Activated T-cell treated with anti-CD3 and anti-CD28 coated beads, Interleukin-2, amount 50 U/mL, for 72 hours (primary cell): ENCODE measurements at regions not wholly inside any gene's neighbourhood (a gene's known extent, or its start where the extent isn't known, plus 50 kb on each side); places are given as distances from the start of the nearest gene placed in this dataset.
A peak's percentile ranks its signal among the peaks of the same experiment; 100 is the strongest.

Experiments
- ATAC-seq, 2 donors: fragments of 150-1000 bp; cut with Tn5 transposase; replicated peaks in 1 of 2; 2 replicates each; pipeline ENCODE4 v1.10.0; 2021; ENCODE audit warnings: moderate library complexity in 2 of 2, mild to moderate bottlenecking in 1 of 2
- DNase-seq, 2 donors: peaks; one replicate each; pipeline ENCODE4 v3.0.0; 2021 to 2022; ENCODE audit warnings: mixed read lengths in 1 of 2
- H3K27ac Mint-ChIP-seq: one replicate; pipeline ENCODE4 v1.8.0; 2022; ENCODE audit warnings: mild to moderate bottlenecking, moderate library complexity, mixed read lengths
- H3K27me3 Mint-ChIP-seq: one replicate; pipeline ENCODE4 v1.8.0; 2022; ENCODE audit warnings: low read depth, mixed read lengths
- H3K36me3 Mint-ChIP-seq, 2 donors: one replicate each; pipeline ENCODE4 v1.8.0; 2022; ENCODE audit warnings: mixed read lengths in 2 of 2, mild to moderate bottlenecking in 1 of 2; ENCODE audit not compliant: insufficient read depth in 2 of 2
- H3K4me1 Mint-ChIP-seq: one replicate; pipeline ENCODE4 v1.8.0; 2022; ENCODE audit warnings: low read depth, mixed read lengths
- H3K4me3 Mint-ChIP-seq, 2 donors: one replicate each; pipeline ENCODE4 v1.8.0; 2022; ENCODE audit warnings: mild to moderate bottlenecking in 2 of 2, mixed read lengths in 2 of 2, moderate library complexity in 2 of 2
- H3K9me3 Mint-ChIP-seq, 2 donors: one replicate each; pipeline ENCODE4 v1.8.0; 2022; ENCODE audit warnings: mixed read lengths in 2 of 2

DNA sequence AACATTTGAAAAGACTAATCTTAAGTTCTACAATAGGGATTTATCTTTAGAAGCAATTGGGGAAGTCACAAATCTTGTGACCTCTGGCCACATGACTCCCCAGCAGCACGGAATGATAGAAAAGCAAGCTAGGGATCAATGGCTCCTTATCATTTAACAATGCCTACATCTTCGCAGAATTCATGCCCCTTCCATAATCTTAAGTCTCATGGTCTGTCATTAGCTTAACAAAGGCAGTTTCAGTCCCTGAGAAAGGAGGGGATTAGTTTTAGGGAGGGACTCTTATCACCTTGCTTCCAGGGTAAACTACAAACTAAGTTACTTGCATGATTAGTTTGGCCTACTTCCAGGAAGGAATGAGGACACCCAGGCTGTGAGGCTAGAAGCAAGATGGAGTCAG is 486.0 kb downstream of the RMST start:
- H3K4me3 Mint-ChIP-seq: no peak overlapping the region
- peaks cover 6 to 10% of the 10 kb centered on the region in 2 donors for H3K9me3 Mint-ChIP-seq
- H3K36me3 Mint-ChIP-seq: peaks cover 0 to 1% of the 10 kb centered on the region in 2 donors
- ATAC-seq (no peak), DNase-seq (no peak)
- H3K27me3 Mint-ChIP-seq: no peaks in the 10 kb centered on the region
- no peak overlapping the region for H3K27ac Mint-ChIP-seq
- H3K4me1 Mint-ChIP-seq: no peaks in the 10 kb centered on the region

DNA sequence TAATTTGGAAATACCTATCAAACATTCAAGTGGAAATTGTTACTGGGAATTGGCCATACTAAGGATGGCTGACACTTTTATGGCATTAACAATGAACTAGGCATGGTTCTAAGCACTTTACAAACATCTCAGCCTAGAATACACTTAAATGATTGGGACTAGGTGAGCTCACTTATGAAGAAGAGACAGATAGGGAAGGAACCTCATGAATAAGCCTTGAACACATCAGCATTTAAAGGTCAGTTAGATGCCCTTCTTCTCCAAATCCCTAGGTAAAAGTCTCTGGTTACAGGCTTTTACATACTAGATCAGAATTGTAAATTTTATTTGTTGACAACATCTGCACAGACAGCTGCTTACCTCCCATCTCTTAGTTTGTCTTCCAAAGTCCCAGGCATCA is 488.6 kb downstream of the RMST start:
- Mint-ChIP-seq H3K4me1 (no peaks in the 10 kb centered on the region), H3K36me3 (peaks cover 0 to 1% of the 10 kb centered on the region in 2 donors), H3K4me3 (no peak overlapping the region), H3K27ac (no peak overlapping the region), H3K9me3 (peaks cover 14 to 15% of the 10 kb centered on the region in 2 donors), H3K27me3 (no peaks in the 10 kb centered on the region)
- DNase-seq (no peak), ATAC-seq (no peak)

GRCh38 chr12:97951717-97952116 is 489.1 kb downstream of the RMST start:
- Mint-ChIP-seq H3K27me3 (no peaks in the 10 kb centered on the region), H3K9me3 (peaks cover 19% of the 10 kb centered on the region in 2 donors), H3K27ac (no peak overlapping the region), H3K36me3 (peaks cover 0 to 3% of the 10 kb centered on the region in 2 donors), H3K4me1 (no peaks in the 10 kb centered on the region), H3K4me3 (no peak overlapping the region)
- no peak for DNase-seq
- no peak for ATAC-seq

GRCh38 chr12:97957109-97957508 is 494.5 kb downstream of the RMST start:
- no peaks in the 10 kb centered on the region for H3K27me3 Mint-ChIP-seq
- DNase-seq (no peak), ATAC-seq (no peak)
- H3K9me3 Mint-ChIP-seq: peaks cover 8 to 13% of the 10 kb centered on the region in 2 donors
- no peaks in the 10 kb centered on the region for H3K4me1 Mint-ChIP-seq
- peaks cover 0 to 2% of the 10 kb centered on the region in 2 donors for H3K36me3 Mint-ChIP-seq
- no peak overlapping the region for H3K4me3 Mint-ChIP-seq
- no peak overlapping the region for H3K27ac Mint-ChIP-seq

DNA sequence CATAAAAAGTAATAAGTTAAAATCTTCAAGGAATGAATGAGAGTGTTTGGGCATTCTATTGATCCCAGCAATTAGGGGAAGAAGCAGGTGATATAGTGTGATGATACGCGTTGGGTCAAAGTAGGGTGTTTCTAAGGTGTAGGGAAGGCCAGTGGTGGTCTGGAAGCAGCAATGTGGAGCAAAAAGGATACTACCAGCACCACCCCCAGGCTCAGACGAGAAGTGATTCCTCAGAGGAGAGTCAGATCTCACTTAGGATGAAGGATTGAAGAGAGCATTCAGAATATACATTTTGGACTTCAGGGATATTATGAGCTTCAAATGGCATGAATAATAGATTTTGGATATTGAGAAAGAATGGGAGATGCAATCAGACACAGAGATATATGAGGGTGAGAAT is 497.6 kb downstream of the RMST start:
- H3K27ac Mint-ChIP-seq: no peak overlapping the region
- no peak overlapping the region for H3K4me3 Mint-ChIP-seq
- no peak for DNase-seq
- H3K9me3 Mint-ChIP-seq: peaks cover 8% of the 10 kb centered on the region in 2 donors
- no peak for ATAC-seq
- no peaks in the 10 kb centered on the region for H3K4me1 Mint-ChIP-seq
- no peaks in the 10 kb centered on the region for H3K27me3 Mint-ChIP-seq
- H3K36me3 Mint-ChIP-seq: peaks cover 0 to 2% of the 10 kb centered on the region in 2 donors

DNA sequence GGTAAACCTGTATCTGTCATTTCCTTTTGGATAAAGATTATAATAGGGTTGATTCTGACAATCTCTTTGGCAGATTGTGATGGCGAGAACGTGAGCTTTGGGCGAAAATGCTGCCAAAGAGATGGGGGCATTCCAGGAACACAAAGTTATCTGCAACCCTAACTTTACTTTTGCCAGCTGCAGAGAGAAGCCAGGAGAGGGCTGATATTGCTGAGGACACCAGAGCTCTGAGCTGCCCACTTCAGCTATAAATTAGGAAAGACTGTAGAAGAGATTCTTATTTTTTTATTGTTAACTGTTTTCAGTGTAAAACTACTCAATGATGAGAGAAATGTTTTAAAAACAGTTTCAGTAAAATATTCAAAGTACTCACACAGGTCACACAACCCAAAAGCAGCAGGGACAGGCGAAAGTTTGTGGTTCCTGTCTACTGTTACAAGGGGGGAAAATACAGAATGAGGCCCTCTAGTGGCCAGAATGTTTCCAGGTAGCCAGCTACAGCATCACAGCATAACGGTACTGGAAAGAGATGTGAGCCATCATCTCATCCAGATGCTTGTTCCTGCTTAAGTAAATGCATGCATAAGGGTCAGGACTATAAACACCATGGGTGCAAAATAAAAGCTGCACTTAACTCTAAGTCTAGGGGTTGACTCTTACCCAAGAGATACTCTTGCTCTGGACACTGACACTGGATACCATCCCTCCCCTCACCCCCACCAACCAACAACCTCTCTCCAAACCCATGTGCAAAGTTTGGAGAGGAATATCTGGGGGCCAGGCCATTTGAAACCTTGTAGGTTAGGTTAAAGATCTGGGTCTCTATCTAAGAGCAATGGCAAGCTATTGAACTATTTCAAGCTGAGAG is 498.4 kb downstream of the RMST start:
- Mint-ChIP-seq H3K27ac (no peak overlapping the region), H3K4me3 (no peak overlapping the region), H3K36me3 (peaks cover 0 to 2% of the 10 kb centered on the region in 2 donors), H3K9me3 (peaks cover 6% of the 10 kb centered on the region in 2 donors), H3K4me1 (no peaks in the 10 kb centered on the region), H3K27me3 (no peaks in the 10 kb centered on the region)
- ATAC-seq: peak; percentile 43 to 53
- DNase-seq: peak; percentile 2 to 18

- H3K27ac Mint-ChIP-seq: no peak overlapping the region
- H3K9me3 Mint-ChIP-seq: no peaks in the 10 kb centered on the region
- DNase-seq: no peak
- no peak overlapping the region for H3K4me3 Mint-ChIP-seq
- H3K4me1 Mint-ChIP-seq: no peaks in the 10 kb centered on the region
- no peak for ATAC-seq
- H3K27me3 Mint-ChIP-seq: no peaks in the 10 kb centered on the region
- no peaks in the 10 kb centered on the region for H3K36me3 Mint-ChIP-seq
These were observed 505.2 kb downstream of the RMST start for GRCh38 chr12:97967831-97968230.

GRCh38 chr12:97968641-97969197 is 506.1 kb downstream of the RMST start:
- no peak overlapping the region for H3K4me3 Mint-ChIP-seq
- DNase-seq (no peak), ATAC-seq (no peak)
- H3K4me1 Mint-ChIP-seq: no peaks in the 10 kb centered on the region
- H3K27ac Mint-ChIP-seq: no peak overlapping the region
- no peaks in the 10 kb centered on the region for H3K9me3 Mint-ChIP-seq
- H3K27me3 Mint-ChIP-seq: no peaks in the 10 kb centered on the region
- H3K36me3 Mint-ChIP-seq: no peaks in the 10 kb centered on the region

GRCh38 chr12:97977870-97978405 is 515.3 kb downstream of the RMST start:
- DNase-seq (no peak), ATAC-seq (no peak)
- no peaks in the 10 kb centered on the region for H3K36me3 Mint-ChIP-seq
- H3K4me3 Mint-ChIP-seq: no peak overlapping the region
- H3K4me1 Mint-ChIP-seq: no peaks in the 10 kb centered on the region
- H3K27me3 Mint-ChIP-seq: no peaks in the 10 kb centered on the region
- no peaks in the 10 kb centered on the region for H3K9me3 Mint-ChIP-seq
- no peak overlapping the region for H3K27ac Mint-ChIP-seq

GRCh38 chr12:97982684-97983083 is 520.1 kb downstream of the RMST start:
- DNase-seq (no peak), ATAC-seq (no peak)
- no peak overlapping the region for H3K27ac Mint-ChIP-seq
- H3K36me3 Mint-ChIP-seq: no peaks in the 10 kb centered on the region
- no peaks in the 10 kb centered on the region for H3K27me3 Mint-ChIP-seq
- H3K9me3 Mint-ChIP-seq: no peaks in the 10 kb centered on the region
- H3K4me3 Mint-ChIP-seq: no peak overlapping the region
- H3K4me1 Mint-ChIP-seq: no peaks in the 10 kb centered on the region

DNA sequence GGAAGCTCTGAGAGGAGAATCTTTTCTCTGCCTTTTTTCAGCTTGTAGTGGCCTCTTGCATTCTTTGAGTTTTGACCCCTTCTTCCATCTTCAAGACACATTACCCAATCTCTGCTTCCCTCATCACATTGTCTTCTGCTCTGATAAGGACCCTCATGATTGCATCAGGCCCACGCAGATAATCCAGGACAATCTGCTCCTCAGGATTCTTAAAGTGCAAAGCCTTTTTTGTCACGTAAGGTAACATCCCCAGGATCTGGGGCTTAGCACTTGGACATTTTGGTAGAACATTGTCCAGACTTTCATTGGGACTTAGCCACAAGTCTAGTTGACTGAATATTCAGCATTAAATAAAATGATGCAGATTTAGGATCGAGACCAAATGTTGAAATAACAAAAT is 521.2 kb downstream of the RMST start:
- no peaks in the 10 kb centered on the region for H3K36me3 Mint-ChIP-seq
- no peaks in the 10 kb centered on the region for H3K27me3 Mint-ChIP-seq
- peaks cover 0 to 1% of the 10 kb centered on the region in 2 donors for H3K9me3 Mint-ChIP-seq
- no peak for ATAC-seq
- no peak overlapping the region for H3K4me3 Mint-ChIP-seq
- H3K27ac Mint-ChIP-seq: no peak overlapping the region
- H3K4me1 Mint-ChIP-seq: no peaks in the 10 kb centered on the region
- no peak for DNase-seq

DNA sequence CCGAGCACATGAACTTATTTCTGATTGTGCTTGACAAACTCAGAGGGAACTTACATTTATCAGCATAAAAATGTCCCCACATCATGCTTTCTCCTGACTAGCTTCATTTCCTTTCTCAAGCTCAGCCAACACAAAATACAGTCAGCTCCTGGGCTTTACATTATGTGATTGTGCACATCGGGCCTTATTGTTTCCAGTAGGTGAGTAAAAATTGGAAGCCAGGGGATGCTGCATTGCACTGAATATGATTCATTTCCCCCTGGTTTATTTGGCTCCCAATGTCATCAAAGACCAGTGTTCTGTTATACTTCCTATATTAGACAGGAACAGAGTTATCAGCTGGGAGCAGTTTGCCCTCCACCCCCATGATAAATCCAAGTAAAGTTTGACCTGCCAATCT is 521.8 kb downstream of the RMST start:
- H3K27ac Mint-ChIP-seq: no peak overlapping the region
- no peaks in the 10 kb centered on the region for H3K4me1 Mint-ChIP-seq
- no peaks in the 10 kb centered on the region for H3K27me3 Mint-ChIP-seq
- no peak for DNase-seq
- H3K9me3 Mint-ChIP-seq: peaks cover 0 to 1% of the 10 kb centered on the region in 2 donors
- no peak overlapping the region for H3K4me3 Mint-ChIP-seq
- H3K36me3 Mint-ChIP-seq: no peaks in the 10 kb centered on the region
- no peak for ATAC-seq

- Mint-ChIP-seq H3K4me3 (no peak overlapping the region), H3K9me3 (peaks cover 0 to 4% of the 10 kb centered on the region in 2 donors), H3K27me3 (no peaks in the 10 kb centered on the region), H3K36me3 (no peaks in the 10 kb centered on the region), H3K4me1 (no peaks in the 10 kb centered on the region), H3K27ac (no peak overlapping the region)
- DNase-seq (no peak), ATAC-seq (no peak)
These were observed 522.5 kb downstream of the RMST start for GRCh38 chr12:97984974-97985580.
